ENCODE measurements at regions not wholly inside any gene's neighbourhood (a gene's known extent, or its start where the extent isn't known, plus 50 kb on each side); places are given as distances from the start of the nearest gene placed in this dataset.

DNA sequence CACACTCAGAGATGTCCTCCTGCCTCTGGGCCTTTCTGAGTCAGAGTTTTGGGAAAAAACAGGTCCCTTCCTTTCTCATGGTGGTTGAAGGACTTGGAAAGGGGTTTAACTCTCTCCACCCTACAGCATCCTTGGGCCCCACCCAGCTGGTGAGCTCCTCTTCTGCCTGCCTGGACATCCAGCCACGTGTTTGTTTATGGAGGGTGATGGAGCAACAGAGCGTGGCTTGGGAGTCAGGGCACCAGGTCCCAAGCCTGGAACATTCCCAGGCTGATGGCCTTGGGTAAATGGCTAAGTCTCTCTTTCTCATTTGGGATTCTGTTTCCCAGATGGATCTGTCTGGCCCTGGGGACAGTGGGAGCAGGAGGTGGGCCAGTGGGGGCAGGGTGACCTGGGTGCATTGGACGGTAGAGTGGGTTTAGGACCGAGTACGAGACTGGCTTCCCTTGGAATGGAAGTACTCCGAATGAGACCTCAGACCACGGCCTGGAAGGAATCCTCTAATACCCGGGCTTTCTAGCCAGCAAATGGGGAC lies 141.1 kb upstream of the IRX2 start:
- H3K4me2 ChIP-seq (replicated peaks; ENCODE audit: low read depth, low read length, poor library complexity, severe bottlenecking): no peak overlapping the region
- no peaks in the 10 kb centered on the region for H3K4me1 ChIP-seq (ENCODE audit: control insufficient read depth in 2 of 2, insufficient read depth in 2 of 2, low read length in 2 of 2)
- H3K4me3 ChIP-seq (ENCODE audit: control extremely low read depth in 1 of 5, extremely low read depth in 1 of 5, insufficient read depth in 1 of 5, low read depth in 2 of 5, low read length in 4 of 5): no peak overlapping the region
- DNase-seq (no peak), ATAC-seq (ENCODE audit: low read depth) (no peak)
- no peaks in the 10 kb centered on the region for H3K27me3 ChIP-seq (replicated peaks in 1 of 4; ENCODE audit: control extremely low read depth in 1 of 4, control insufficient read depth in 3 of 4, insufficient read depth in 4 of 4, low read length in 3 of 4)
- H3K4me3 Mint-ChIP-seq: no peak overlapping the region
- no peaks in the 10 kb centered on the region for H4K20me1 ChIP-seq (ENCODE audit: control insufficient read depth, insufficient read depth, low read length, poor library complexity, severe bottlenecking)
- H3K4me1 Mint-ChIP-seq: no peaks in the 10 kb centered on the region
- no peaks in the 10 kb centered on the region for H3K79me2 ChIP-seq (ENCODE audit: control insufficient read depth, insufficient read depth, low read length)
- no peak overlapping the region for H3K27ac Mint-ChIP-seq
- H3K27ac ChIP-seq (ENCODE audit: low read length in 2 of 2): no peak overlapping the region
- H3K27me3 Mint-ChIP-seq: no peaks in the 10 kb centered on the region
- CTCF ChIA-PET: no interaction called here
- peaks cover 6% of the 10 kb centered on the region for H3K9me3 Mint-ChIP-seq (ENCODE audit: insufficient read depth)
- no peak for TF ChIP-seq EZH2 (IDR thresholded peaks at IDR 0.05; ENCODE audit: borderline replicate concordance, insufficient read depth, low read depth, low read length, poor library complexity, severe bottlenecking)
- TF ChIP-seq, protein P1, sequence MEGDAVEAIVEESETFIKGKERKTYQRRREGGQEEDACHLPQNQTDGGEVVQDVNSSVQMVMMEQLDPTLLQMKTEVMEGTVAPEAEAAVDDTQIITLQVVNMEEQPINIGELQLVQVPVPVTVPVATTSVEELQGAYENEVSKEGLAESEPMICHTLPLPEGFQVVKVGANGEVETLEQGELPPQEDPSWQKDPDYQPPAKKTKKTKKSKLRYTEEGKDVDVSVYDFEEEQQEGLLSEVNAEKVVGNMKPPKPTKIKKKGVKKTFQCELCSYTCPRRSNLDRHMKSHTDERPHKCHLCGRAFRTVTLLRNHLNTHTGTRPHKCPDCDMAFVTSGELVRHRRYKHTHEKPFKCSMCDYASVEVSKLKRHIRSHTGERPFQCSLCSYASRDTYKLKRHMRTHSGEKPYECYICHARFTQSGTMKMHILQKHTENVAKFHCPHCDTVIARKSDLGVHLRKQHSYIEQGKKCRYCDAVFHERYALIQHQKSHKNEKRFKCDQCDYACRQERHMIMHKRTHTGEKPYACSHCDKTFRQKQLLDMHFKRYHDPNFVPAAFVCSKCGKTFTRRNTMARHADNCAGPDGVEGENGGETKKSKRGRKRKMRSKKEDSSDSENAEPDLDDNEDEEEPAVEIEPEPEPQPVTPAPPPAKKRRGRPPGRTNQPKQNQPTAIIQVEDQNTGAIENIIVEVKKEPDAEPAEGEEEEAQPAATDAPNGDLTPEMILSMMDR (IDR thresholded peaks at IDR 0.05): no peak
- 82% methylated on average over 7 of the region's 8 CpGs for WGBS (ENCODE audit: insufficient coverage)
- no peaks in the 10 kb centered on the region for H3K36me3 ChIP-seq (replicated peaks in 1 of 2; ENCODE audit: control extremely low read depth in 1 of 2, control insufficient read depth in 1 of 2, extremely low read depth in 1 of 2, insufficient read depth in 2 of 2, low read length in 1 of 2)
- H3K9ac ChIP-seq (ENCODE audit: low read length): no peak overlapping the region
- H3K9me3 ChIP-seq (ENCODE audit: control extremely low read depth in 1 of 3, control insufficient read depth in 2 of 3, insufficient read depth in 1 of 3, low read length in 2 of 3): peaks cover 0 to 48% (median 0%) of the 10 kb centered on the region in 3 donors
- POLR2A ChIA-PET: no interaction called here
- no peak overlapping the region for H2AFZ ChIP-seq (ENCODE audit: insufficient read depth, low read depth, low read length, poor library complexity, severe bottlenecking)
- intact Hi-C loops (cut with micrococcal nuclease): no loop called here

DNA sequence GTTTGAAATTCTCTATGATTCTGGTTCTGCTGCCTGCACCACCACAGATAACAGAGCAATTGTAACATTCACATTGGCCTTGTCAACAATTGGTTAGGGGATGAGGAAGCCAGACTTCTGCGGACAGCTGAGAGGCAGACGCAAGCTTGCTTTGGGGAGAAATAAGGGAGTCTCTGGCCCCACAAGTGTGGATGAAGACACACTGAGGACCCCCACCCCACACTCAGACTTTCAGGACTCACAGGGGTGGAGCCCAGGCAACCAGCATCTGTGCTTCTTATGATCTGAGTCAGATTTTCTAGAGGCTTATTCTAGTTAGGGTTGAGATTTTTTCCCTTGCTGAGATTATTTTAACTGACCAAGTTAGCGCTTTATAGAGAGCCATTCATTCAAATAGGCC lies 140.3 kb upstream of the IRX2 start:
- H3K4me1 Mint-ChIP-seq: no peaks in the 10 kb centered on the region
- ChIA-PET POLR2A (no interaction called here), CTCF (no interaction called here)
- peaks cover 0 to 44% (median 0%) of the 10 kb centered on the region in 3 donors for H3K9me3 ChIP-seq (ENCODE audit: control extremely low read depth in 1 of 3, control insufficient read depth in 2 of 3, insufficient read depth in 1 of 3, low read length in 2 of 3)
- H2AFZ ChIP-seq (ENCODE audit: insufficient read depth, low read depth, low read length, poor library complexity, severe bottlenecking): no peak overlapping the region
- no peak overlapping the region for H3K27ac ChIP-seq (ENCODE audit: low read length in 2 of 2)
- H3K27ac Mint-ChIP-seq: no peak overlapping the region
- no peaks in the 10 kb centered on the region for H3K27me3 ChIP-seq (replicated peaks in 1 of 4; ENCODE audit: control extremely low read depth in 1 of 4, control insufficient read depth in 3 of 4, insufficient read depth in 4 of 4, low read length in 3 of 4)
- TF ChIP-seq, protein P1 (IDR thresholded peaks at IDR 0.05): no peak
- no peak for TF ChIP-seq EZH2 (IDR thresholded peaks at IDR 0.05; ENCODE audit: borderline replicate concordance, insufficient read depth, low read depth, low read length, poor library complexity, severe bottlenecking)
- ATAC-seq (ENCODE audit: low read depth): no peak
- H3K27me3 Mint-ChIP-seq: no peaks in the 10 kb centered on the region
- WGBS (ENCODE audit: insufficient coverage): no CpG with 5 or more reads among the region's 3 CpGs
- H3K9ac ChIP-seq (ENCODE audit: low read length): no peak overlapping the region
- intact Hi-C loops (cut with micrococcal nuclease): no loop called here
- peaks cover 6% of the 10 kb centered on the region for H3K9me3 Mint-ChIP-seq (ENCODE audit: insufficient read depth)
- no peaks in the 10 kb centered on the region for H3K36me3 ChIP-seq (replicated peaks in 1 of 2; ENCODE audit: control extremely low read depth in 1 of 2, control insufficient read depth in 1 of 2, extremely low read depth in 1 of 2, insufficient read depth in 2 of 2, low read length in 1 of 2)
- no peak for DNase-seq
- no peak overlapping the region for H3K4me3 Mint-ChIP-seq
- H3K4me2 ChIP-seq (replicated peaks; ENCODE audit: low read depth, low read length, poor library complexity, severe bottlenecking): no peak overlapping the region
- no peaks in the 10 kb centered on the region for H3K4me1 ChIP-seq (ENCODE audit: control insufficient read depth in 2 of 2, insufficient read depth in 2 of 2, low read length in 2 of 2)
- H4K20me1 ChIP-seq (ENCODE audit: control insufficient read depth, insufficient read depth, low read length, poor library complexity, severe bottlenecking): no peaks in the 10 kb centered on the region
- H3K79me2 ChIP-seq (ENCODE audit: control insufficient read depth, insufficient read depth, low read length): no peaks in the 10 kb centered on the region
- H3K4me3 ChIP-seq (ENCODE audit: control extremely low read depth in 1 of 5, extremely low read depth in 1 of 5, insufficient read depth in 1 of 5, low read depth in 2 of 5, low read length in 4 of 5): no peak overlapping the region
